GM23338 (cell line): ENCODE measurements at regions not wholly inside any gene's neighbourhood (a gene's known extent, or its start where the extent isn't known, plus 50 kb on each side); places are given as distances from the start of the nearest gene placed in this dataset.

Source experiments
- ATAC-seq: fragments of 200-7000 bp; cut with Tn5 transposase; 3 replicates; pipeline ENCODE4 v1.9.1; 2020
- DNase-seq: peaks from one replicate; pipeline ENCODE4 v3.0.0-alpha.2; 2015; ENCODE audit warnings: low spot score
- H2AFZ ChIP-seq: fragments of 200-600 bp; sonication (generic); 2 replicates; pipeline ENCODE4 v1.8.0; 2016; ENCODE audit warnings: antibody characterized with exemption, mild to moderate bottlenecking, moderate library complexity
- H3F3A ChIP-seq: fragments of 200-600 bp; sonication (generic); replicated peaks from 2 replicates; pipeline ENCODE4 v1.8.0; 2017; ENCODE audit warnings: antibody characterized with exemption, mixed run types, low read depth
- H3K27ac ChIP-seq: fragments of 200-600 bp; sonication (generic); 2 replicates; pipeline ENCODE4 v1.6.1; 2016; ENCODE audit warnings: low read depth
- H3K27me3 ChIP-seq: fragments of 200-600 bp; sonication (generic); 2 replicates; pipeline ENCODE4 v1.8.0; 2016; ENCODE audit warnings: mild to moderate bottlenecking, mixed run types, moderate library complexity; ENCODE audit not compliant: insufficient read depth
- H3K36me3 ChIP-seq: fragments of 200-600 bp; sonication (generic); 2 replicates; pipeline ENCODE4 v1.8.0; 2016; ENCODE audit warnings: mild to moderate bottlenecking; ENCODE audit not compliant: insufficient read depth
- H3K4me1 ChIP-seq: fragments of 200-600 bp; sonication (generic); 2 replicates; pipeline ENCODE4 v1.8.0; 2016; ENCODE audit warnings: mild to moderate bottlenecking, moderate library complexity; ENCODE audit not compliant: insufficient read depth
- H3K4me2 ChIP-seq: fragments of 200-600 bp; sonication (generic); 2 replicates; pipeline ENCODE4 v1.7.1; 2017; ENCODE audit warnings: mixed run types
- H3K4me3 ChIP-seq: fragments of 200-600 bp; sonication (generic); 2 replicates; pipeline ENCODE4 v1.6.1; 2016; ENCODE audit warnings: mixed run types
- H3K79me2 ChIP-seq: fragments of 200-600 bp; sonication (generic); replicated peaks from 2 replicates; pipeline ENCODE4 v1.8.0; 2017; ENCODE audit warnings: mild to moderate bottlenecking; ENCODE audit not compliant: insufficient read depth
- H3K9me2 ChIP-seq: fragments of 200-600 bp; sonication (generic); 2 replicates; pipeline ENCODE4 v1.8.0; 2017; ENCODE audit not compliant: insufficient read depth
- H4K20me1 ChIP-seq: fragments of 200-600 bp; sonication (generic); replicated peaks from 2 replicates; pipeline ENCODE4 v1.8.0; 2017; ENCODE audit warnings: mild to moderate bottlenecking; ENCODE audit not compliant: insufficient read depth
- H3K27ac Mint-ChIP-seq: 2 replicates; pipeline ENCODE4 v1.8.0; 2020; ENCODE audit warnings: inconsistent platforms, mild to moderate bottlenecking, moderate library complexity, mixed read lengths
- H3K27me3 Mint-ChIP-seq: 3 replicates; pipeline ENCODE4 v1.8.0; 2022; ENCODE audit warnings: low read depth, mild to moderate bottlenecking, moderate library complexity, mixed read lengths, inconsistent platforms; ENCODE audit not compliant: insufficient read depth, poor library complexity
- H3K36me3 Mint-ChIP-seq: 3 replicates; pipeline ENCODE4 v1.8.0; 2021; ENCODE audit warnings: low read depth, mild to moderate bottlenecking, inconsistent platforms, moderate library complexity, mixed read lengths
- H3K4me1 Mint-ChIP-seq: 3 replicates; pipeline ENCODE4 v1.8.0; 2020; ENCODE audit warnings: mild to moderate bottlenecking, inconsistent platforms, mixed read lengths
- H3K4me3 Mint-ChIP-seq: 3 replicates; pipeline ENCODE4 v1.8.0; 2021; ENCODE audit warnings: moderate library complexity, mild to moderate bottlenecking, inconsistent platforms, mixed read lengths
- H3K9me3 Mint-ChIP-seq: 3 replicates; pipeline ENCODE4 v1.8.0; 2020; ENCODE audit warnings: moderate library complexity, mild to moderate bottlenecking, inconsistent platforms, mixed read lengths
- CREB1 ChIP-seq: fragments of 250-450 bp; sonication (Bioruptor Pico); IDR thresholded peaks from 2 replicates; pipeline ENCODE4 v1.5.0; 2020; ENCODE audit warnings: low read depth, mild to moderate bottlenecking, moderate library complexity
- EZH2 ChIP-seq: fragments of 200-600 bp; sonication (generic); IDR thresholded peaks from one replicate; pipeline ENCODE4 v1.8.0; 2017; ENCODE audit warnings: antibody characterized with exemption, mild to moderate bottlenecking, low read depth; ENCODE audit not compliant: unreplicated experiment
- EZH2phosphoT487 ChIP-seq: fragments of 200-600 bp; sonication (generic); IDR thresholded peaks from one replicate; pipeline ENCODE4 v1.8.1; 2018; ENCODE audit warnings: antibody characterized with exemption; ENCODE audit not compliant: unreplicated experiment
- JUNB ChIP-seq: IDR thresholded peaks from one replicate; pipeline ENCODE4 v1.6.1; 2016; ENCODE audit warnings: antibody characterized with exemption; ENCODE audit not compliant: unreplicated experiment
- NANOG ChIP-seq: IDR thresholded peaks from 2 replicates; pipeline ENCODE4 v1.6.1; 2016; ENCODE audit warnings: antibody characterized with exemption, borderline replicate concordance
- POLR2AphosphoS5 ChIP-seq: IDR thresholded peaks from 2 replicates; pipeline ENCODE4 v1.6.1; 2016; ENCODE audit warnings: antibody characterized with exemption, low read depth
- STAT1 ChIP-seq: IDR thresholded peaks from one replicate; pipeline ENCODE4 v1.6.1; 2016; ENCODE audit warnings: antibody characterized with exemption; ENCODE audit not compliant: unreplicated experiment
- ZNF114 ChIP-seq: fragments of 250-450 bp; sonication (Bioruptor Pico); IDR thresholded peaks from 2 replicates; pipeline ENCODE4 v1.5.0; 2020; ENCODE audit warnings: mild to moderate bottlenecking, moderate library complexity
- ZNF331 ChIP-seq: fragments of 250-450 bp; sonication (Bioruptor Pico); IDR thresholded peaks from 2 replicates; pipeline ENCODE4 v1.5.0; 2020; ENCODE audit warnings: low read depth, mild to moderate bottlenecking, moderate library complexity
- TF ChIP-seq, protein P1 (sequence below): IDR thresholded peaks from 2 replicates; pipeline ENCODE4 v1.6.1; 2016; ENCODE audit warnings: antibody characterized with exemption
- TF ChIP-seq, protein P2 (sequence below): fragments of 250-450 bp; sonication (Bioruptor Pico); IDR thresholded peaks from 2 replicates; pipeline ENCODE4 v1.5.0; 2020; ENCODE audit warnings: mild to moderate bottlenecking, moderate library complexity
- TF ChIP-seq, protein P3 (sequence below), 2 experiments: fragments of 200-600 bp in 1 of 2; sonication (generic) in 1 of 2; conservative IDR thresholded peaks; 2 replicates each; pipeline versions ENCODE4 v1.5.1 to v1.6.1; 2016 to 2017; ENCODE audit warnings: antibody characterized with exemption in 2 of 2, low read depth in 2 of 2, mild to moderate bottlenecking in 2 of 2, moderate library complexity in 1 of 2
- TF ChIP-seq, protein P4 (sequence below): IDR thresholded peaks from one replicate; pipeline ENCODE4 v1.6.1; 2018; ENCODE audit warnings: antibody characterized with exemption; ENCODE audit not compliant: unreplicated experiment

DNA sequence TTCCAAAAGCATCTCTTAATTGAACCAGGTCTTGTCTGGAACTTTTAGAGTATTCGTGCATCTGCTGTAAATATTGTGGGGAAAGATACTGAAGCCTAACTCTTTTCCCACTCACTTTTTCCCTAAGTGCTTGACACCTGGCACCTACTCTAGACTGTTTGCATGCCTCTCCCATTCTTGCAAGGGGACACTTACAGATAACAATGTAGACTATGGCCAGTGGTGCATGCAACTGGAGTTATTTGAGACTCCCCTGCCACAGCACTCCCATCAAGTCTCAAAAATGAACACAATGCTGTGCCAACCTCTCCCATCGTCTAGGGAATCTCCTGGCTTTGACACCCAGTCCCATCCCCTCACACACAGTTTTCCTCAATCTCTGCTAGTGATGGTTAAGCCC is 118.6 kb upstream of the ATP1B1 start:
- no peak overlapping the region for H3K27ac ChIP-seq
- Mint-ChIP-seq H3K36me3 (no peaks in the 10 kb centered on the region), H3K27ac (no peak overlapping the region), H3K27me3 (no peaks in the 10 kb centered on the region), H3K9me3 (no peaks in the 10 kb centered on the region), H3K4me1 (no peaks in the 10 kb centered on the region), H3K4me3 (no peak overlapping the region)
- no peaks in the 10 kb centered on the region for H3K27me3 ChIP-seq
- no peak for TF ChIP-seq EZH2phosphoT487
- no peak for TF ChIP-seq NANOG
- TF ChIP-seq, protein P1, sequence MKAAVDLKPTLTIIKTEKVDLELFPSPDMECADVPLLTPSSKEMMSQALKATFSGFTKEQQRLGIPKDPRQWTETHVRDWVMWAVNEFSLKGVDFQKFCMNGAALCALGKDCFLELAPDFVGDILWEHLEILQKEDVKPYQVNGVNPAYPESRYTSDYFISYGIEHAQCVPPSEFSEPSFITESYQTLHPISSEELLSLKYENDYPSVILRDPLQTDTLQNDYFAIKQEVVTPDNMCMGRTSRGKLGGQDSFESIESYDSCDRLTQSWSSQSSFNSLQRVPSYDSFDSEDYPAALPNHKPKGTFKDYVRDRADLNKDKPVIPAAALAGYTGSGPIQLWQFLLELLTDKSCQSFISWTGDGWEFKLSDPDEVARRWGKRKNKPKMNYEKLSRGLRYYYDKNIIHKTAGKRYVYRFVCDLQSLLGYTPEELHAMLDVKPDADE, result no peak
- TF ChIP-seq CREB1, result no peak
- TF ChIP-seq POLR2AphosphoS5, result no peak
- TF ChIP-seq EZH2, result no peak
- TF ChIP-seq, protein P2, sequence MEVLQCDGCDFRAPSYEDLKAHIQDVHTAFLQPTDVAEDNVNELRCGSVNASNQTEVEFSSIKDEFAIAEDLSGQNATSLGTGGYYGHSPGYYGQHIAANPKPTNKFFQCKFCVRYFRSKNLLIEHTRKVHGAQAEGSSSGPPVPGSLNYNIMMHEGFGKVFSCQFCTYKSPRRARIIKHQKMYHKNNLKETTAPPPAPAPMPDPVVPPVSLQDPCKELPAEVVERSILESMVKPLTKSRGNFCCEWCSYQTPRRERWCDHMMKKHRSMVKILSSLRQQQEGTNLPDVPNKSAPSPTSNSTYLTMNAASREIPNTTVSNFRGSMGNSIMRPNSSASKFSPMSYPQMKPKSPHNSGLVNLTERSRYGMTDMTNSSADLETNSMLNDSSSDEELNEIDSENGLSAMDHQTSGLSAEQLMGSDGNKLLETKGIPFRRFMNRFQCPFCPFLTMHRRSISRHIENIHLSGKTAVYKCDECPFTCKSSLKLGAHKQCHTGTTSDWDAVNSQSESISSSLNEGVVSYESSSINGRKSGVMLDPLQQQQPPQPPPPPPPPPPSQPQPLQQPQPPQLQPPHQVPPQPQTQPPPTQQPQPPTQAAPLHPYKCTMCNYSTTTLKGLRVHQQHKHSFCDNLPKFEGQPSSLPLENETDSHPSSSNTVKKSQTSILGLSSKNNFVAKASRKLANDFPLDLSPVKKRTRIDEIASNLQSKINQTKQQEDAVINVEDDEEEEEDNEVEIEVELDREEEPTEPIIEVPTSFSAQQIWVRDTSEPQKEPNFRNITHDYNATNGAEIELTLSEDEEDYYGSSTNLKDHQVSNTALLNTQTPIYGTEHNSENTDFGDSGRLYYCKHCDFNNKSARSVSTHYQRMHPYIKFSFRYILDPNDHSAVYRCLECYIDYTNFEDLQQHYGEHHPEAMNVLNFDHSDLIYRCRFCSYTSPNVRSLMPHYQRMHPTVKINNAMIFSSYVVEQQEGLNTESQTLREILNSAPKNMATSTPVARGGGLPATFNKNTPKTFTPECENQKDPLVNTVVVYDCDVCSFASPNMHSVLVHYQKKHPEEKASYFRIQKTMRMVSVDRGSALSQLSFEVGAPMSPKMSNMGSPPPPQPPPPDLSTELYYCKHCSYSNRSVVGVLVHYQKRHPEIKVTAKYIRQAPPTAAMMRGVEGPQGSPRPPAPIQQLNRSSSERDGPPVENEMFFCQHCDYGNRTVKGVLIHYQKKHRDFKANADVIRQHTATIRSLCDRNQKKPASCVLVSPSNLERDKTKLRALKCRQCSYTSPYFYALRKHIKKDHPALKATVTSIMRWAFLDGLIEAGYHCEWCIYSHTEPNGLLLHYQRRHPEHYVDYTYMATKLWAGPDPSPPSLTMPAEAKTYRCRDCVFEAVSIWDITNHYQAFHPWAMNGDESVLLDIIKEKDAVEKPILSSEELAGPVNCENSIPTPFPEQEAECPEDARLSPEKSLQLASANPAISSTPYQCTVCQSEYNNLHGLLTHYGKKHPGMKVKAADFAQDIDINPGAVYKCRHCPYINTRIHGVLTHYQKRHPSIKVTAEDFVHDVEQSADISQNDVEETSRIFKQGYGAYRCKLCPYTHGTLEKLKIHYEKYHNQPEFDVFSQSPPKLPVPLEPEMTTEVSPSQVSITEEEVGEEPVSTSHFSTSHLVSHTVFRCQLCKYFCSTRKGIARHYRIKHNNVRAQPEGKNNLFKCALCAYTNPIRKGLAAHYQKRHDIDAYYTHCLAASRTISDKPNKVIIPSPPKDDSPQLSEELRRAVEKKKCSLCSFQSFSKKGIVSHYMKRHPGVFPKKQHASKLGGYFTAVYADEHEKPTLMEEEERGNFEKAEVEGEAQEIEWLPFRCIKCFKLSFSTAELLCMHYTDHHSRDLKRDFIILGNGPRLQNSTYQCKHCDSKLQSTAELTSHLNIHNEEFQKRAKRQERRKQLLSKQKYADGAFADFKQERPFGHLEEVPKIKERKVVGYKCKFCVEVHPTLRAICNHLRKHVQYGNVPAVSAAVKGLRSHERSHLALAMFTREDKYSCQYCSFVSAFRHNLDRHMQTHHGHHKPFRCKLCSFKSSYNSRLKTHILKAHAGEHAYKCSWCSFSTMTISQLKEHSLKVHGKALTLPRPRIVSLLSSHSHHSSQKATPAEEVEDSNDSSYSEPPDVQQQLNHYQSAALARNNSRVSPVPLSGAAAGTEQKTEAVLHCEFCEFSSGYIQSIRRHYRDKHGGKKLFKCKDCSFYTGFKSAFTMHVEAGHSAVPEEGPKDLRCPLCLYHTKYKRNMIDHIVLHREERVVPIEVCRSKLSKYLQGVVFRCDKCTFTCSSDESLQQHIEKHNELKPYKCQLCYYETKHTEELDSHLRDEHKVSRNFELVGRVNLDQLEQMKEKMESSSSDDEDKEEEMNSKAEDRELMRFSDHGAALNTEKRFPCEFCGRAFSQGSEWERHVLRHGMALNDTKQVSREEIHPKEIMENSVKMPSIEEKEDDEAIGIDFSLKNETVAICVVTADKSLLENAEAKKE (CRISPR knock-in tag), result no peak
- TF ChIP-seq STAT1, result no peak
- TF ChIP-seq JUNB, result no peak
- TF ChIP-seq, protein P3, sequence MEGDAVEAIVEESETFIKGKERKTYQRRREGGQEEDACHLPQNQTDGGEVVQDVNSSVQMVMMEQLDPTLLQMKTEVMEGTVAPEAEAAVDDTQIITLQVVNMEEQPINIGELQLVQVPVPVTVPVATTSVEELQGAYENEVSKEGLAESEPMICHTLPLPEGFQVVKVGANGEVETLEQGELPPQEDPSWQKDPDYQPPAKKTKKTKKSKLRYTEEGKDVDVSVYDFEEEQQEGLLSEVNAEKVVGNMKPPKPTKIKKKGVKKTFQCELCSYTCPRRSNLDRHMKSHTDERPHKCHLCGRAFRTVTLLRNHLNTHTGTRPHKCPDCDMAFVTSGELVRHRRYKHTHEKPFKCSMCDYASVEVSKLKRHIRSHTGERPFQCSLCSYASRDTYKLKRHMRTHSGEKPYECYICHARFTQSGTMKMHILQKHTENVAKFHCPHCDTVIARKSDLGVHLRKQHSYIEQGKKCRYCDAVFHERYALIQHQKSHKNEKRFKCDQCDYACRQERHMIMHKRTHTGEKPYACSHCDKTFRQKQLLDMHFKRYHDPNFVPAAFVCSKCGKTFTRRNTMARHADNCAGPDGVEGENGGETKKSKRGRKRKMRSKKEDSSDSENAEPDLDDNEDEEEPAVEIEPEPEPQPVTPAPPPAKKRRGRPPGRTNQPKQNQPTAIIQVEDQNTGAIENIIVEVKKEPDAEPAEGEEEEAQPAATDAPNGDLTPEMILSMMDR (conservative IDR thresholded peaks at IDR 0.05; ENCODE audit: low read depth in 2 of 2), result no peak
- TF ChIP-seq ZNF331 (CRISPR knock-in tag), result no peak
- TF ChIP-seq ZNF114, result no peak
- TF ChIP-seq, protein P4, sequence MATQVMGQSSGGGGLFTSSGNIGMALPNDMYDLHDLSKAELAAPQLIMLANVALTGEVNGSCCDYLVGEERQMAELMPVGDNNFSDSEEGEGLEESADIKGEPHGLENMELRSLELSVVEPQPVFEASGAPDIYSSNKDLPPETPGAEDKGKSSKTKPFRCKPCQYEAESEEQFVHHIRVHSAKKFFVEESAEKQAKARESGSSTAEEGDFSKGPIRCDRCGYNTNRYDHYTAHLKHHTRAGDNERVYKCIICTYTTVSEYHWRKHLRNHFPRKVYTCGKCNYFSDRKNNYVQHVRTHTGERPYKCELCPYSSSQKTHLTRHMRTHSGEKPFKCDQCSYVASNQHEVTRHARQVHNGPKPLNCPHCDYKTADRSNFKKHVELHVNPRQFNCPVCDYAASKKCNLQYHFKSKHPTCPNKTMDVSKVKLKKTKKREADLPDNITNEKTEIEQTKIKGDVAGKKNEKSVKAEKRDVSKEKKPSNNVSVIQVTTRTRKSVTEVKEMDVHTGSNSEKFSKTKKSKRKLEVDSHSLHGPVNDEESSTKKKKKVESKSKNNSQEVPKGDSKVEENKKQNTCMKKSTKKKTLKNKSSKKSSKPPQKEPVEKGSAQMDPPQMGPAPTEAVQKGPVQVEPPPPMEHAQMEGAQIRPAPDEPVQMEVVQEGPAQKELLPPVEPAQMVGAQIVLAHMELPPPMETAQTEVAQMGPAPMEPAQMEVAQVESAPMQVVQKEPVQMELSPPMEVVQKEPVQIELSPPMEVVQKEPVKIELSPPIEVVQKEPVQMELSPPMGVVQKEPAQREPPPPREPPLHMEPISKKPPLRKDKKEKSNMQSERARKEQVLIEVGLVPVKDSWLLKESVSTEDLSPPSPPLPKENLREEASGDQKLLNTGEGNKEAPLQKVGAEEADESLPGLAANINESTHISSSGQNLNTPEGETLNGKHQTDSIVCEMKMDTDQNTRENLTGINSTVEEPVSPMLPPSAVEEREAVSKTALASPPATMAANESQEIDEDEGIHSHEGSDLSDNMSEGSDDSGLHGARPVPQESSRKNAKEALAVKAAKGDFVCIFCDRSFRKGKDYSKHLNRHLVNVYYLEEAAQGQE, result no peak
- no peak for DNase-seq
- H2AFZ ChIP-seq, result no peak overlapping the region
- H3K4me3 ChIP-seq, result no peak overlapping the region
- H3K4me1 ChIP-seq, result no peaks in the 10 kb centered on the region
- H4K20me1 ChIP-seq, result no peaks in the 10 kb centered on the region
- no peak for ATAC-seq
- H3K36me3 ChIP-seq, result no peaks in the 10 kb centered on the region
- H3F3A ChIP-seq, result no peaks in the 10 kb centered on the region
- H3K79me2 ChIP-seq, result no peaks in the 10 kb centered on the region
- H3K9me2 ChIP-seq, result no peaks in the 10 kb centered on the region
- no peak overlapping the region for H3K4me2 ChIP-seq
